Heart left ventricle (tissue), 13 donors: ENCODE measurements at regions not wholly inside any gene's neighbourhood (a gene's known extent, or its start where the extent isn't known, plus 50 kb on each side); places are given as distances from the start of the nearest gene placed in this dataset.

Experiments used
- POLR2A ChIP-seq, 2 donors: fragments of 450-650 bp; IDR thresholded peaks; one replicate each; pipeline ENCODE4 v1.6.1; 2017; ENCODE audit warnings: antibody characterized with exemption in 2 of 2, mild to moderate bottlenecking in 2 of 2, moderate library complexity in 2 of 2
- TF ChIP-seq, protein P1 (sequence below), 12 donors: fragments of 200-600 bp; sonication (generic) in 4 of 12; IDR thresholded peaks; one replicate each; pipeline versions ENCODE4 v1.5.0 to v1.8.0; 2018 to 2022; ENCODE audit warnings: antibody characterized with exemption in 12 of 12, mild to moderate bottlenecking in 5 of 12
- donor health status: ischemic (EF 13 %, LVEDD 7.1; RV severe dilation, severe dysfunction).
- donor health status: DM: no; HTN: yes; CAD: no.
- donor health status: DM: no; HTN: no; CAD: no.
- donor health status: ischemic (EF 25% LVEDD 6.9; RV normal size, moderate dysfunction).
- donor health status: ischemic (EF 25% LVEDD 5.7; RV mildly dilated, moderate dysfunction).
- donor health status: ischemic (EF 35%, LVEDD 5.7; RV mildly dilated, moderate dysfunction).
- donor health status: nonischemic (EF 11% LVEDD 7.7; RV severe dilation, severe dysfunction).
- donor health status: DM: yes; HTN: yes; CAD: no.
- donor health status: PGD.
- donor health status: ischemic (EF 29% LVEDD 5.4; RV normal size, mild dysfunction).
- donor health status: nonischemic (EF 23%, LVEDD 6.1; RV moderate dilation, normal function).

- TF ChIP-seq, protein P1, sequence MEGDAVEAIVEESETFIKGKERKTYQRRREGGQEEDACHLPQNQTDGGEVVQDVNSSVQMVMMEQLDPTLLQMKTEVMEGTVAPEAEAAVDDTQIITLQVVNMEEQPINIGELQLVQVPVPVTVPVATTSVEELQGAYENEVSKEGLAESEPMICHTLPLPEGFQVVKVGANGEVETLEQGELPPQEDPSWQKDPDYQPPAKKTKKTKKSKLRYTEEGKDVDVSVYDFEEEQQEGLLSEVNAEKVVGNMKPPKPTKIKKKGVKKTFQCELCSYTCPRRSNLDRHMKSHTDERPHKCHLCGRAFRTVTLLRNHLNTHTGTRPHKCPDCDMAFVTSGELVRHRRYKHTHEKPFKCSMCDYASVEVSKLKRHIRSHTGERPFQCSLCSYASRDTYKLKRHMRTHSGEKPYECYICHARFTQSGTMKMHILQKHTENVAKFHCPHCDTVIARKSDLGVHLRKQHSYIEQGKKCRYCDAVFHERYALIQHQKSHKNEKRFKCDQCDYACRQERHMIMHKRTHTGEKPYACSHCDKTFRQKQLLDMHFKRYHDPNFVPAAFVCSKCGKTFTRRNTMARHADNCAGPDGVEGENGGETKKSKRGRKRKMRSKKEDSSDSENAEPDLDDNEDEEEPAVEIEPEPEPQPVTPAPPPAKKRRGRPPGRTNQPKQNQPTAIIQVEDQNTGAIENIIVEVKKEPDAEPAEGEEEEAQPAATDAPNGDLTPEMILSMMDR (IDR thresholded peaks at IDR 0.05), result no peak
- no peak for TF ChIP-seq POLR2A (IDR thresholded peaks at IDR 0.05)
These were observed 151.6 kb downstream of the GLI2 start for GRCh38 chr2:120887320-120887697.
